ENCODE measurements at regions not wholly inside any gene's neighbourhood (a gene's known extent, or its start where the extent isn't known, plus 50 kb on each side); places are given as distances from the start of the nearest gene placed in this dataset.
"Not testable (repeated sequence)": the region's sequence is repeated elsewhere in the genome, so short reads cannot be mapped to it uniquely, and the experiment has no call there.

- intact Hi-C loops (cut with DNase I), result no loop called here
Observed at GRCh38 chr1:190935925-190936324, 458.3 kb upstream of the BRINP3 start.

DNA sequence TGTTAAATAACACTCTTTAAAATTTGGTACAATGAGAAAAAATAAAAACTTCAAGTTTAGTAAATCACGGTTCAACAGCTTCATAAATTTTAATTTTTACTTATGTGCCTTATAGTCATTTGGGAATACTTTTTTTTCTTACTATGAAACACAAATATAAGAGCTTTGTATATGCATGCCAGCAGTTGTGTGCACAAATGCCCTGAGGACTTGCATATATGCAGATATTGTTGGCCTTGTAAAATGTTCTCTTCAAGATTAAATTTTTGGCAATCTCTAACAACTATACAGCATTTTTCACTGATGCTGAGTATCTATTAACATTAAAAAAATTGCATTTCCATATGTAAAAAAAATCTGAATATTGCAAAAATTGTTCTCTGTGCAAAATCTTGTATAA is 458.7 kb upstream of the BRINP3 start:
- DNase-seq (ENCODE audit: low spot score), result no peak
- intact Hi-C loops (cut with DNase I), result no loop called here

More at GRCh38 chr1:190935925-190936324, 458.3 kb upstream of the BRINP3 start:
- no peak for DNase-seq (ENCODE audit: low spot score)

DNA sequence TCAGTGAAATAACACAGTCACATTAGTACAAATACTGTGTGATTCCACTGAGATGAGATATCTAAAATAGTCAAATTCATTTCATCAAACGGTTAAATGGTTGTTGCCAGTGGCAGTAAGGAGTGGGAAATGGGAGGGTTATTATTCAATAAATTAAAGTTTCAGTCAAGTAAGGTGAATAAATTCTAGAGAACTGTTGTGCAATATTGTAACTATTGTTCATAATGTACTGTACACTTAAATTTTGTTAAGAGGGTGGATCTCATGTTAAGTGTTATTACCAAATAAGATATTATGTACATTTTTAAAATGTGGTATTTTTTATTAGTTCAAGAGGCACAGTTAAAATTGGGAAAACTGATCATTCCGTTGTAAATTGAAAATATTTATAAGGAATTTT is 463.3 kb upstream of the BRINP3 start:
- intact Hi-C loops (cut with DNase I), result no loop called here
- no peak for DNase-seq (ENCODE audit: low spot score)

- intact Hi-C loops (cut with DNase I), result no loop called here
Observed at GRCh38 chr1:190942475-190942874, 464.8 kb upstream of the BRINP3 start.

GRCh38 chr1:190943722-190944121 is 466.1 kb upstream of the BRINP3 start:
- intact Hi-C loops (cut with DNase I); DNase-seq (ENCODE audit: low spot score): not testable (repeated sequence)

More at GRCh38 chr1:190942475-190942874, 464.8 kb upstream of the BRINP3 start:
- no peak for DNase-seq (ENCODE audit: low spot score)

DNA sequence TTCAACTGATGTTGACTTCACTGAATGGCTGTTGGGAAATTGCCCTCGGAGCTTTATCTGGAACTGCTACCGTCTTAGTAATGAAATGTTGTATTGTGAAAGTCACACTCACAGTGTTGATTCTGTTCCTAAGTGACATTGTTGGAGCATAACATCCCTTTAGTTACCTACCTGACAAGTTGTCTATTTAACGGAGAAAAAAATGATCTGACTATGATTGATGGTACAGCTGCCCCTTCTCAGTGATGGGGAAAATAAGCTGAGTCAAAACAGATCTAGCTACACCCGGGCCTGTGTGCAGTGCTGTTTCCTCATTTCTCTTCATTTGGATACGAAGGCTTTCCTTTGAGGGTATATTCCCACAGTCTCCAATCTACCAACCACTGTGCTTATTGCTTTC is 472.3 kb upstream of the BRINP3 start:
- intact Hi-C loops (cut with DNase I), result no loop called here
- DNase-seq (ENCODE audit: low spot score), result no peak

- intact Hi-C loops (cut with DNase I), result no loop called here
- no peak for DNase-seq (ENCODE audit: low spot score)
Observed at GRCh38 chr1:190957565-190957964, 479.9 kb upstream of the BRINP3 start.

- intact Hi-C loops (cut with DNase I), result no loop called here
- no peak for DNase-seq (ENCODE audit: low spot score)
Observed at GRCh38 chr1:190963321-190963720, 485.7 kb upstream of the BRINP3 start.

GRCh38 chr1:190975827-190976226 is 498.2 kb upstream of the BRINP3 start:
- DNase-seq (ENCODE audit: low spot score), result no peak
- intact Hi-C loops (cut with DNase I), result no loop called here

DNA sequence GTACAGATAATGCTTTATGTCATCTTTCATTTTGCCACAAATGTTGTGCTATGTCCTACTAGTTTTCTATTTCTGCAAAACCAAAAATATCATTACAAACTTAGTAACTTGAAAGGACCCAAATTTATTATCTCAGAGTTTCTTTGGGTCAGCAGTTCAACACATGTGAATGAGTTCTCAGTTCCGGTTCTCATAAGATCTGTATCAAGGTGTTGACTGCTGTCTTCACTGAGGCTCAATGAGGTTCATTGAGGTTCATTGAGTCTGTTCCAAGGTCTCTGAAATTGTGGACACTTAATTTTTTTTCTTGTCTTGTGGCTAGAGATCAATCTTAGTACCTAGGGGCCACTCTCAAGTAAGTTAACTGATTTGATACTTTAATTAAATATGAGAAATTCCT is 525.1 kb upstream of the BRINP3 start:
- intact Hi-C loops (cut with DNase I), result no loop called here
- no peak for DNase-seq (ENCODE audit: low spot score)

GRCh38 chr1:191016765-191017164 is 539.1 kb upstream of the BRINP3 start:
- intact Hi-C loops (cut with DNase I), result no loop called here
- DNase-seq (ENCODE audit: low spot score), result no peak

DNA sequence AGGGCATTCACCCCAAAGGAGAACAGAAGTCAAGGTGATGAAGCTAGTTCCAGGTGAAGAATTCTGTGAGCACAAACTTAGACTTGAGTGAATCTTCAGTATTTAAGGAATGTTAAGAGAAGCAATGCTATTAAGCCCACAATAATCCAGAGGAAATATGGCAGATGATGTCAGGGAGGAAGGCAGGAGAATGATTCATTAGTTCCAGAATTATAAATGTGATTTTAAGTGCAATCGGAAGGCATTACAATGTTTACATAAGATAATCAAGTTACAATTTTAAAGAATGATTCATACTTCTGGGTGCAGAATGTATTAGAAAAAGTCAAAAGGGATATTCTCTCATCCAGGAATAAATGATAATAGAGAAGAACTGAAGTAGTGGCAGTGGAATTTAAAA is 545.2 kb upstream of the BRINP3 start:
- intact Hi-C loops (cut with DNase I), result no loop called here
- DNase-seq (ENCODE audit: low spot score), result no peak

- no peak for DNase-seq (ENCODE audit: low spot score)
- intact Hi-C loops (cut with DNase I), result no loop called here
Observed at GRCh38 chr1:191025896-191026642, 548.4 kb upstream of the BRINP3 start.

DNA sequence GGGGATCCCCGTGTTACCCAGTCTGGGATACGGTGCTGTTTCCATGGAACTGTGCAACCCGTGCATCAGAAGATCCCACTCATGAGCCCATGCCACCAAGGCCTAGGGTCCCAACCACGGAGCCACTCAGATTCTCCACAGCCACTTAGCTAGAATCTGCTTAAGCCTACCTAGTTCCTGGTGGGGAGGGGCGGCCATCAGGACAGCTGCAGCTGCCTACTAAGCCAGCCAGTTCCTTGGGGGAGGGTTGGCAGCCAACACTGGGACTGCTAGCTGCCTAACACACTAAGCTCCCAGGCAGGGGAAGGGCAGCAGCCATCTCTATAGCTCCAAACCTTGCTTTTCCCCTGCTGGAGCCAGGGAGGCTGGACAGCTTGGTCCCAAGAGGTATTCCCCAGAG is 549.2 kb upstream of the BRINP3 start:
- intact Hi-C loops (cut with DNase I), result no loop called here

DNA sequence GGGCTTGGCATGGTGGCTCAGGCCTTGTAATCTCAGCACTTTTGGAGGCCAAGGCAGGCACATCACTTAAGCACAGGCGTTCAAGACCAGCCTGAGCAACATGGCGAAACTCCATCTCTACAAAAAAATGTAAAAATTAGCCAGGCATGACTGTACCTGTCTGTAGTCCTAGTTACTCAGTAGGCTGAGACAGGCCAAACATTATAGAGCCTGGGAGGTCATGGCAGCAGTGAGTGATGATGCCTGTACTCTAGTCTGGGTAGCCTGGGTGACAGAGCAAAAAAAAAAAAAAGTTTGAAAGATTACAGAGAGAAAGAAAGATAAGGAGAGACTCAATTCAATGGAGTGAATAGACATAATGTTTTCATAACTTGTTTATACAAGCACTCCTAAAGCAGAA is 556.5 kb upstream of the BRINP3 start:
- intact Hi-C loops (cut with DNase I), result no loop called here
- DNase-seq (ENCODE audit: low spot score), result no peak

More for the DNA sequence above, 549.2 kb upstream of the BRINP3 start:
- no peak for DNase-seq (ENCODE audit: low spot score)

DNA sequence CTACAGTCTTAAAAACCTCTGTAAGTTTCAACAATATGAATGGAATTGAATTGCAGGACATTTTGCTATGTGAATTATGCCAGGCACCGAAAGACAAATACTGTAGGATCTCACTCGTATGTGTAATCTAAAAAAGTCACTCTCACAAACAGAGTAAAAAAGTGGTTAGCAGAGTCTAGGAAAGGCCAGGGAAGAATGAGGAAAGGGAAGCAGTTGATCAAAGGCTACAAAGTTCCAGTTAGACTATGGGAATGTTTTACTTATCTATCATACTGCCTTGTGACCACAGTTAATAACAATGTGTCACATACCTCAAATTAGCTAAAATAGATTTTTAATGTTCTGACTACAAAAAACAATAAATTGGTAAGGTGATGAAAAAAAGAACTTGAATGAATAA is 565.4 kb upstream of the BRINP3 start:
- DNase-seq (ENCODE audit: low spot score), result no peak
- intact Hi-C loops (cut with DNase I), result no loop called here

- intact Hi-C loops (cut with DNase I), result no loop called here
- DNase-seq (ENCODE audit: low spot score), result no peak
Observed at GRCh38 chr1:191049781-191050180, 572.1 kb upstream of the BRINP3 start.

DNA sequence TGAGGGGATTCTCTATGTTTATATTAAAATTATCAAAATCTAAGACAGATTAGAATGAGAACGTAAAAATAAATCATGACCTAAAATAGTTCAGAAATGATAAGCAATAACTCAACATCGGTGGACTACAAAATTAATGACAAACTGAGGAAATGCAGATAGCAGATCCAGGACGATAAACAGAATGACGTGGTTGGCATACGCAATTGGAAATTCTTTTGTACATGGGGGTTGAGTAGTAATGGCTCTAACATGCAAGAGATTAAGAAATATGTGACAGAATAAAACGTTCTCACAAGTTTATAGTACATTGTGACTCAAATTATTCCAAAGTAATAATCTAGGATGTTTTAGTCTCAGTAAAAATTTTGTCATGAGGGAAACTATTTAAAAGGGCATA is 575.2 kb upstream of the BRINP3 start:
- no peak for DNase-seq (ENCODE audit: low spot score)
- intact Hi-C loops (cut with DNase I), result no loop called here

- DNase-seq (ENCODE audit: low spot score), result no peak
- intact Hi-C loops (cut with DNase I), result no loop called here
Observed at GRCh38 chr1:191065346-191065745, 587.7 kb upstream of the BRINP3 start.

GRCh38 chr1:191065771-191066170 is 588.1 kb upstream of the BRINP3 start:
- intact Hi-C loops (cut with DNase I), result no loop called here
- no peak for DNase-seq (ENCODE audit: low spot score)

- intact Hi-C loops (cut with DNase I), result no loop called here
- DNase-seq (ENCODE audit: low spot score), result no peak
Observed at GRCh38 chr1:191074881-191075280, 597.2 kb upstream of the BRINP3 start.

DNA sequence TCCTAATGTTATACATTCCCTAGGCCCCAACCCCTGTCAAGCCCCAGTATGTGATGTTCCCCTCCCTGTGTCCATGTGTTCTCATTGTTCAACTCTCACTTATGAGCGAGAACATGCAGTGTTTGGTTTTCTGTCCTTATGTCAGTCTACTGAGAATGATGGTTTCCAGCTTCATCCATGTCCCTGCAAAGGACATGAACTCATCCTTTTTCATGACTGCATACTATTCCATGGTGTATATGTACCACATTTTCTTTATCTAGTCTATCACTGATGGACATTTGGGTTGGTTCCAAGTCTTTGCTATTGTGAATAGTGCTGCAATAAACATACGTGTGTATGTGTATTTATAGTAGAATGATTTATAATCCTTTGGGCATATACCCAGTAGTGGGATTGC is 605.4 kb upstream of the BRINP3 start:
- DNase-seq (ENCODE audit: low spot score); intact Hi-C loops (cut with DNase I): not testable (repeated sequence)

Measured in posterior vena cava (tissue), 2 donors.